ENCODE measurements at regions not wholly inside any gene's neighbourhood (a gene's known extent, or its start where the extent isn't known, plus 50 kb on each side); places are given as distances from the start of the nearest gene placed in this dataset.
"Not testable (repeated sequence)": the region's sequence is repeated elsewhere in the genome, so short reads cannot be mapped to it uniquely, and the experiment has no call there.

- H3K36me3 Mint-ChIP-seq (ENCODE audit: low read depth); intact Hi-C loops (cut with micrococcal nuclease); H3K4me3 Mint-ChIP-seq (ENCODE audit: low read depth); H3K4me1 Mint-ChIP-seq (ENCODE audit: low read depth); DNase-seq (ENCODE audit: low spot score); H3K27me3 Mint-ChIP-seq (ENCODE audit: low read depth); H3K27ac Mint-ChIP-seq: not testable (repeated sequence)
- H3K9me3 Mint-ChIP-seq: peaks cover 20% of the 10 kb centered on the region
These were observed 161.0 kb downstream of the TMEM121 start for GRCh38 chr14:105687171-105688022.

DNA sequence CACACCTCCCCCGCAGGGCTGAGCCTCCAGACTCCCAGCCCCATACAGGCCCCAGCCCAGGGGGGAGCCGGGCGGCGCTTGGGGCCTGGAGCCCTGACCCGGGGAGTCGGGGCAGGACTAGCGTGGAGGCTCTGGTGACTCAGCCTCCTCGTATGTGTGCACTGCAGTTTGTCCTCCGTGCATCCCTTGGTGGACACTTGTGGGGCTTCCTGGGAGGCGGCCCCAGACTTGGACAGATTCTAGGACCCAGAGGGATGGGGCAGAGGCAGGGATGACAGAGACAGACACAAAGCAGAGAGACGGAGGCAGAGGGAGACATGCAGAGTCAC lies 161.6 kb downstream of the TMEM121 start:
- H3K4me1 Mint-ChIP-seq (ENCODE audit: low read depth); H3K27me3 Mint-ChIP-seq (ENCODE audit: low read depth); H3K4me3 Mint-ChIP-seq (ENCODE audit: low read depth); H3K27ac Mint-ChIP-seq; DNase-seq (ENCODE audit: low spot score); H3K36me3 Mint-ChIP-seq (ENCODE audit: low read depth); intact Hi-C loops (cut with micrococcal nuclease): not testable (repeated sequence)
- peaks cover 17% of the 10 kb centered on the region for H3K9me3 Mint-ChIP-seq

DNA sequence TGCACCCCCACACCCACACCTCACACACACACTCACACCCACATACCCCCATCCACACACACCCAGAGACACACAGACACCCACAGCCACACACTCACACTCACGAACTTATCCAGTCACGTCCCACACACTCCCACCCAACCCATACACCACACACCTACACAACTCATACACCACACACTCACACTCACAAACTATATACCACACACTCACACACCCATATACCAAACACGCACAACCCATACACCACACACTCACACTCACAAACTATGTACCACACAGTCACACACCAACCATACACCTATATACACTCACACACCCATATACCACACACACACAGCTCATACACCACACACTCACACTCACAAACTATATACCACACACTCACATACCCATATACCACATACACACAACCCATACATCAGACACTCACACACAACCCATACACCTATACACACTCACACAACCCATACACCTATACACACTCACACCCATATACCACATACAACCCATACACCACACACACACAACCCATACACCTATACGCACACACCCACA lies 162.4 kb downstream of the TMEM121 start:
- H3K4me3 Mint-ChIP-seq (ENCODE audit: low read depth); H3K36me3 Mint-ChIP-seq (ENCODE audit: low read depth); H3K4me1 Mint-ChIP-seq (ENCODE audit: low read depth); DNase-seq (ENCODE audit: low spot score); intact Hi-C loops (cut with micrococcal nuclease); H3K27me3 Mint-ChIP-seq (ENCODE audit: low read depth); H3K27ac Mint-ChIP-seq: not testable (repeated sequence)
- H3K9me3 Mint-ChIP-seq: peaks cover 17% of the 10 kb centered on the region

- Mint-ChIP-seq H3K27ac (no peak overlapping the region), H3K36me3 (ENCODE audit: low read depth) (no peaks in the 10 kb centered on the region), H3K4me3 (ENCODE audit: low read depth) (no peak overlapping the region), H3K4me1 (ENCODE audit: low read depth) (no peaks in the 10 kb centered on the region), H3K9me3 (peaks cover 21% of the 10 kb centered on the region), H3K27me3 (ENCODE audit: low read depth) (no peaks in the 10 kb centered on the region)
- intact Hi-C loops (cut with micrococcal nuclease): no loop called here
- no peak for DNase-seq (ENCODE audit: low spot score)
These were observed 163.3 kb downstream of the TMEM121 start for GRCh38 chr14:105689722-105690121.

DNA sequence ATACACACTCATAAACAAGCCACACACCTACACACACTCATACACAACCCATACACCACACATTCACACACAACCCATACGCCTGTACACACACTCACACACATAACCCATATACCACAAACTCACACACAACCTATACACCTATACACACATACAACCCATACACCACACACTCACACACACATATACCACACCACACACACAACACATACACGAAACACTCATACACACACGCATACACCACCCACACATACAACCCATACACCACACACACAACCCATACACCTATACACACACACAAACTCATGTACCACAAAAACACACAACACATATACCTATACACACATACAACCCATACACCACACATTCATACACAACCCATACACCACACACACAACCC lies 164.3 kb downstream of the TMEM121 start:
- no peaks in the 10 kb centered on the region for H3K36me3 Mint-ChIP-seq (ENCODE audit: low read depth)
- H3K4me1 Mint-ChIP-seq (ENCODE audit: low read depth): no peaks in the 10 kb centered on the region
- H3K27ac Mint-ChIP-seq: no peak overlapping the region
- DNase-seq (ENCODE audit: low spot score): no peak
- H3K9me3 Mint-ChIP-seq: peaks cover 21% of the 10 kb centered on the region
- no peak overlapping the region for H3K4me3 Mint-ChIP-seq (ENCODE audit: low read depth)
- intact Hi-C loops (cut with micrococcal nuclease): no loop called here
- H3K27me3 Mint-ChIP-seq (ENCODE audit: low read depth): no peaks in the 10 kb centered on the region

- intact Hi-C loops (cut with micrococcal nuclease); H3K27ac Mint-ChIP-seq; H3K4me3 Mint-ChIP-seq (ENCODE audit: low read depth); H3K27me3 Mint-ChIP-seq (ENCODE audit: low read depth); H3K36me3 Mint-ChIP-seq (ENCODE audit: low read depth); H3K4me1 Mint-ChIP-seq (ENCODE audit: low read depth); DNase-seq (ENCODE audit: low spot score): not testable (repeated sequence)
- peaks cover 21% of the 10 kb centered on the region for H3K9me3 Mint-ChIP-seq
These were observed 165.1 kb downstream of the TMEM121 start for GRCh38 chr14:105691321-105692109.

GRCh38 chr14:105692110-105692685 lies 165.8 kb downstream of the TMEM121 start:
- intact Hi-C loops (cut with micrococcal nuclease); H3K36me3 Mint-ChIP-seq (ENCODE audit: low read depth); DNase-seq (ENCODE audit: low spot score); H3K27ac Mint-ChIP-seq; H3K4me1 Mint-ChIP-seq (ENCODE audit: low read depth); H3K27me3 Mint-ChIP-seq (ENCODE audit: low read depth); H3K4me3 Mint-ChIP-seq (ENCODE audit: low read depth): not testable (repeated sequence)
- peaks cover 21% of the 10 kb centered on the region for H3K9me3 Mint-ChIP-seq

GRCh38 chr14:105694961-105695360 lies 168.6 kb downstream of the TMEM121 start:
- Mint-ChIP-seq H3K9me3 (peaks cover 16% of the 10 kb centered on the region), H3K27ac (no peak overlapping the region), H3K4me3 (ENCODE audit: low read depth) (no peak overlapping the region), H3K4me1 (ENCODE audit: low read depth) (no peaks in the 10 kb centered on the region), H3K36me3 (ENCODE audit: low read depth) (no peaks in the 10 kb centered on the region), H3K27me3 (ENCODE audit: low read depth) (no peaks in the 10 kb centered on the region)
- intact Hi-C loops (cut with micrococcal nuclease): no loop called here
- DNase-seq (ENCODE audit: low spot score): no peak

DNA sequence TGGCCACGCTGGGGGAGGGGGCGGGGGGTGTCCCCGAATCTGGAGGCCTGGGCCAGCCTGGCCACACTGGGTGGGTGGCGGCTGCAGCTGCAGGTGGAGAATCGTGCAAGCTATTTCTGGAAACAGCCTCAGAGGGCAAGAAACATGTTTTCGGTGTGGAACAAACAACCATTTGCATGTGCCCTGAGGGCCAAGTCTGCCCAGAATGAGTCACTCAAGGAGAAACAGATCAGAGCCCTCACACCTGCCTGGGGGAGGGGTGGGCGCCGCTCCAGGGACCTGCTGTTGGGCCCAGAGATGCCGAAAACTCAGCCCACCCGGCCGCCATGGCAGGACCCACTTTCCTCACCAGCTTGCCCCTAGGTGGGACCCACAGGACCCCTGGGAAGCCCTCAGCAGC lies 170.0 kb downstream of the TMEM121 start:
- intact Hi-C loops (cut with micrococcal nuclease); H3K27ac Mint-ChIP-seq: not testable (repeated sequence)

GRCh38 chr14:105697414-105697813 lies 171.0 kb downstream of the TMEM121 start:
- intact Hi-C loops (cut with micrococcal nuclease); H3K36me3 Mint-ChIP-seq (ENCODE audit: low read depth); H3K9me3 Mint-ChIP-seq; H3K27me3 Mint-ChIP-seq (ENCODE audit: low read depth); H3K4me3 Mint-ChIP-seq (ENCODE audit: low read depth); H3K4me1 Mint-ChIP-seq (ENCODE audit: low read depth); DNase-seq (ENCODE audit: low spot score); H3K27ac Mint-ChIP-seq: not testable (repeated sequence)

More for the DNA sequence above, 170.0 kb downstream of the TMEM121 start:
- not testable (repeated sequence) for H3K4me1 Mint-ChIP-seq (ENCODE audit: low read depth); DNase-seq (ENCODE audit: low spot score); H3K9me3 Mint-ChIP-seq; H3K4me3 Mint-ChIP-seq (ENCODE audit: low read depth); H3K27me3 Mint-ChIP-seq (ENCODE audit: low read depth); H3K36me3 Mint-ChIP-seq (ENCODE audit: low read depth)

DNA sequence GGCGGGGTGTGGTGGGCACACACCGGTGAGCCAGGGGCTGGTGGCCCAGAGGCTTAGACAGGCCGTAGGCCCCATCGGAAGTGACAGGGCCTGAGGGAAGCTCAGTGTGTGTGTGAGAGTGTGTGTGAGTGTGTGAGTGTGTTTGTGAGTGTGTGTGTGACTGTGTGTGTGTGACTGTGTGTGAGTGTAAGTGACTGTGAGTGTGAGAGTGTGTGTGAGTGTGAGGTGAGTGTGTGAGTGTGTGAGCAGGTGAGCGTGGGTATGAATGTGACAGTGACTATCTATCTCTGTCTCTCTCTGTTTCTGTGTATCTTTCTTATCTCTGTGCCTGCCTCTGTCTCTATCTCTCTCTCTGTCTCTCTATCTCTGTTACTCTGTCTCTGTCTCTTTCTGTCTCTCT lies 171.6 kb downstream of the TMEM121 start:
- H3K4me3 Mint-ChIP-seq (ENCODE audit: low read depth); H3K27ac Mint-ChIP-seq; H3K4me1 Mint-ChIP-seq (ENCODE audit: low read depth); H3K9me3 Mint-ChIP-seq; DNase-seq (ENCODE audit: low spot score); H3K36me3 Mint-ChIP-seq (ENCODE audit: low read depth); intact Hi-C loops (cut with micrococcal nuclease); H3K27me3 Mint-ChIP-seq (ENCODE audit: low read depth): not testable (repeated sequence)

DNA sequence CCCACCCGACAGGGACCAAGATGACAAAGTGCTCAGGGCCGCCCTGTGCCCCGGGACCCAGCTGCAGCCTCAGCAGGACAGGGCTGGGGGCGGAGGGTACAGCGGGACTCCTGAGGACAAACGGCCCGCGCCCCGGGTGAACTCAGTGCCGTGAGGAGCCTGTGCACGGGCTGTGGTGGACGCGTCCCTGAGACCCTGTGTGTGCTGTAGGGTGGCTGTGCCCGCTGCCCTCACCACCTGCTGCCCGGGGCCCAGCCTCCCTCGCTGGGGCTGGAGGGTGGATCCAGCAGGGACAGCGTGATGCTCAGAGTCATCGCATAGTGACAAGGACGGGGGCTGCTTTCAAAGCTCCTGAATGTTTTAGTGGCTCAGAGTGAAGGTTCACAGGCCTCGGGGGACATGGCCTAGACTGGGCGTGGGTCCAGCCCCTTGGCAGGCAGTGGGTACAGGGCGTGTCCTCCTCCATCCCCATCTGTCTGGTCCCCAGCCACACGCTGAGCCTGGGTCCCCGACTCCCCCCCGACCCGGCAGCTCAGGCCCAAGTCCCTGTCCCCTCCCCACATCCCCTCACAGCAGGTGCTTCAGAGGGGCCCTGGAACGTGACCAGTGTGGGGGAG lies 172.7 kb downstream of the TMEM121 start:
- H3K4me3 Mint-ChIP-seq (ENCODE audit: low read depth); intact Hi-C loops (cut with micrococcal nuclease); H3K27ac Mint-ChIP-seq; H3K9me3 Mint-ChIP-seq; H3K36me3 Mint-ChIP-seq (ENCODE audit: low read depth); H3K4me1 Mint-ChIP-seq (ENCODE audit: low read depth); H3K27me3 Mint-ChIP-seq (ENCODE audit: low read depth); DNase-seq (ENCODE audit: low spot score): not testable (repeated sequence)

Data from activated T-helper 2 cell treated with anti-CD3 and anti-CD28 coated beads, Interferon-gamma antibody, Interleukin-2, Interleukin-4, amounts not matched to agents 10 μg/mL and 5 μg/mL and 100 μg/mL, durations not matched to agents 14 hours and 24 hours and 36 hours (primary cell).